ENCODE measurements at regions not wholly inside any gene's neighbourhood (a gene's known extent, or its start where the extent isn't known, plus 50 kb on each side); places are given as distances from the start of the nearest gene placed in this dataset.

- Histone ChIP-seq H3K4me1 (ENCODE audit: insufficient read depth) (no peaks in the 10 kb centered on the region), H3K36me3 (ENCODE audit: insufficient read depth) (no peaks in the 10 kb centered on the region), H3K4me3 (ENCODE audit: low read depth, low read length) (no peak overlapping the region), H3K27ac (ENCODE audit: low read depth) (no peak overlapping the region)
- WGBS, result 81% methylated on average over 5 of the region's 5 CpGs
- DNase-seq (ENCODE audit: extremely low spot score), result no peak
Measured at GRCh38 chr2:216298719-216299495, 73.4 kb downstream of the MARCHF4 start.

DNA sequence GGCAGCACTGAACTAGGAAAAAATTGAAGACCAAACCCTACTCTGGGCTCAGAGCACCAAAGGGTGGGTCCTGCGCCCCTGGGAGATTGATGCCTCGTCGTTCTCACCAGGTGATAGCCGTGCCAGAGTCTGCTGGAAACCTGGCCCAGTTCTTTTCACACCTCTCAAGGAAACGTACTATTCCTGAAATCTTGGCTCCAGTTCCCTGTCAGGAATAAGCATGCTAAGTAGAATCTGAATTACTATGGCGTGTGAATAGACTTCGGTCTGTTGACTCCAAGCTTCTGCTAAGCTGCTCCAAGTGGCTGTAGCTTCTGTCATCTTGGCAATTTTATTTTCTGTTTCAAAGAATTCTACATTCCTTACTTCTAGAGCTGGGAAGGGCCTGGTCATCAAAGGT lies 75.4 kb downstream of the MARCHF4 start:
- Histone ChIP-seq H3K27ac (ENCODE audit: low read depth) (no peak overlapping the region), H3K4me1 (ENCODE audit: insufficient read depth) (no peaks in the 10 kb centered on the region), H3K36me3 (ENCODE audit: insufficient read depth) (no peaks in the 10 kb centered on the region), H3K4me3 (ENCODE audit: low read depth, low read length) (no peak overlapping the region)
- no peak for DNase-seq (ENCODE audit: extremely low spot score)
- 70% methylated on average over 7 of the region's 7 CpGs for WGBS

DNA sequence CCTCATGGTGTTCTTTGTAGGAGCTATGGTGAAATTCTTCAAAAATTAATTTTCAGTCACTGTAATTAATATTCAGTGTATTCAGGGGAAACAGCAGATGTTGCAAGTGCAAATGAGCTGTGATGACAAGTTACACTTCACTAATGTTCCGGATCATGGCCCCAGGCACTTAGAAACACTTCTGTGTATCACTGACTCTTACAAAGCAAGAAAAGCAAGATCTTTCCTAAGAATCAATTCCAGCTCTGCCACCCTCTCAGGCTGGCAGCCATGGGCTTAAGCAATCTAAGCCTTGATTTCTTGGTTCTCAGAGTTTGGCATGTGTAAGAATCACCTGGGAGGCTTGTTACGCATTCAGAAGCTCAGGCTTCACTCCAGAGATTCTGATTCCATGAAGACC lies 78.0 kb downstream of the MARCHF4 start:
- H3K4me1 ChIP-seq (ENCODE audit: insufficient read depth), result no peaks in the 10 kb centered on the region
- no peaks in the 10 kb centered on the region for H3K36me3 ChIP-seq (ENCODE audit: insufficient read depth)
- no peak overlapping the region for H3K27ac ChIP-seq (ENCODE audit: low read depth)
- no peak for DNase-seq (ENCODE audit: extremely low spot score)
- no peak overlapping the region for H3K4me3 ChIP-seq (ENCODE audit: low read depth, low read length)
- 97% methylated on average over 2 of the region's 2 CpGs for WGBS

DNA sequence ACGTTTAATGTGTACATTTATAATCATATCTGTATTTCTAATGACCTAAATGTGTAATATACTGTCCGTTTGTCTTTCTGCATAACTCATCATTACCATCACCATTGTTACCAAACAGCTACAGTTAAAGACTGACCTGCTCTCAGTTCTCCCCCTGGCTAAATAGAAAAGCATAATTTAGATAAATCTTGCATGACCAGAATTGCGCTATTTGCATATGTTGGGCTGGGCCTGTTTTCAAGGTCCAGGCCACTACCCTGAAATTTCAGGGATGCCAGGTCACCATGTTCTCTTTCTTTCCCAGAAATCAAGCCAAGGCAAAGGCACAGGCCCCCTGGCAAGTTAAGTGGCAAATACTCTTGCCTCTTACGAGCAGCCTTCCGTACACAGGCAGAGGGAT lies 78.4 kb downstream of the MARCHF4 start:
- 84% methylated on average over 5 of the region's 5 CpGs for WGBS
- Histone ChIP-seq H3K4me3 (ENCODE audit: low read depth, low read length) (no peak overlapping the region), H3K27ac (ENCODE audit: low read depth) (no peak overlapping the region), H3K36me3 (ENCODE audit: insufficient read depth) (no peaks in the 10 kb centered on the region), H3K4me1 (ENCODE audit: insufficient read depth) (no peaks in the 10 kb centered on the region)
- no peak for DNase-seq (ENCODE audit: extremely low spot score)

- Histone ChIP-seq H3K27ac (ENCODE audit: low read depth) (no peak overlapping the region), H3K4me3 (ENCODE audit: low read depth, low read length) (no peak overlapping the region), H3K4me1 (ENCODE audit: insufficient read depth) (no peaks in the 10 kb centered on the region), H3K36me3 (ENCODE audit: insufficient read depth) (no peaks in the 10 kb centered on the region)
- DNase-seq (ENCODE audit: extremely low spot score), result no peak
- WGBS, result 70% methylated on average over 5 of the region's 5 CpGs
Measured at GRCh38 chr2:216292886-216293301, 79.4 kb downstream of the MARCHF4 start.

DNA sequence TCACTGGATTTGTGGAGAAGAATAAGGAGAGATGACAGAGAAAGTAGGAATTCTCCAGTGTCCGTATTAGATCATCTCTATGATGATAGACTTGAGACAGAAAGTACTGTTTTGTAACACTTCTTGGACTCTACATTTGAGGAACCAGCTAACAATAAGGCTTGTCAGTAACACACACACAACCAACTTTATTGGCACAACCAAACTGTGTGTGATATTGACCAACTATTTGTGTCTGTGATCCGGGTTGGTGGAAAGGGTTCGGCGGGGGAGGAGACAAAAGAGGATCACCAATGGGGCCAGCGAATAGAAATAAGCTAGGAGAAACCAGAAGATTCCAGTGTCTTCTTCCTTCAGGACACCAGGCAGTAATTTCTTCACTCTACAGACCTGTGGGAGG lies 79.8 kb downstream of the MARCHF4 start:
- H3K27ac ChIP-seq (ENCODE audit: low read depth), result no peak overlapping the region
- no peaks in the 10 kb centered on the region for H3K36me3 ChIP-seq (ENCODE audit: insufficient read depth)
- H3K4me3 ChIP-seq (ENCODE audit: low read depth, low read length), result no peak overlapping the region
- DNase-seq (ENCODE audit: extremely low spot score), result no peak
- 92% methylated on average over 5 of the region's 5 CpGs for WGBS
- H3K4me1 ChIP-seq (ENCODE audit: insufficient read depth), result no peaks in the 10 kb centered on the region

GRCh38 chr2:216289470-216289869 lies 82.8 kb downstream of the MARCHF4 start:
- no peak overlapping the region for H3K27ac ChIP-seq (ENCODE audit: low read depth)
- no peaks in the 10 kb centered on the region for H3K36me3 ChIP-seq (ENCODE audit: insufficient read depth)
- DNase-seq (ENCODE audit: extremely low spot score), result no peak
- no peak overlapping the region for H3K4me3 ChIP-seq (ENCODE audit: low read depth, low read length)
- 23% methylated on average over 2 of the region's 2 CpGs for WGBS
- H3K4me1 ChIP-seq (ENCODE audit: insufficient read depth), result no peaks in the 10 kb centered on the region

DNA sequence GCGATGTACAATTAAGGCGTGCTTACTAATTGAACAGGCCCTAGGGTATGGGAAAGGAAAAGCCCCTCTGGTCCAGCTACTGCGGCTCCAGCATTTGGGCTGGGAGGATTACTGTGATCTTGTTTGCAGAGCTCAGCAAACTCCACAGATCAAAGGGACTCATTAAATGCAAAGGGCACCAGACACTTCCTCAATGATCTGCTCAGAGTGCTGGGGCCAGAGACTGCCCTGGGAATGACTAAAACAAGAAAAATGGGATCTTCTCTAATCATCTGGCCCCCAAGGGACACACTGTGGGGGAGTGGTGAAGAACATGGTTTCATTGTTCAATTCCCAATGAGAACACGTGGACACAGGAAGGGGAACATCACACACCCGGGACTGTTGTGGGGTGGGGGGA lies 85.0 kb downstream of the MARCHF4 start:
- 21% methylated on average over 5 of the region's 5 CpGs for WGBS
- Histone ChIP-seq H3K27ac (ENCODE audit: low read depth) (no peak overlapping the region), H3K4me1 (ENCODE audit: insufficient read depth) (no peaks in the 10 kb centered on the region), H3K36me3 (ENCODE audit: insufficient read depth) (no peaks in the 10 kb centered on the region), H3K4me3 (ENCODE audit: low read depth, low read length) (no peak overlapping the region)
- DNase-seq (ENCODE audit: extremely low spot score), result no peak

GRCh38 chr2:216286616-216287231 lies 85.6 kb downstream of the MARCHF4 start:
- no peak overlapping the region for H3K4me3 ChIP-seq (ENCODE audit: low read depth, low read length)
- H3K27ac ChIP-seq (ENCODE audit: low read depth), result no peak overlapping the region
- WGBS, result 50% methylated on average over 8 of the region's 8 CpGs
- DNase-seq (ENCODE audit: extremely low spot score), result no peak
- H3K36me3 ChIP-seq (ENCODE audit: insufficient read depth), result no peaks in the 10 kb centered on the region
- H3K4me1 ChIP-seq (ENCODE audit: insufficient read depth), result no peaks in the 10 kb centered on the region

DNA sequence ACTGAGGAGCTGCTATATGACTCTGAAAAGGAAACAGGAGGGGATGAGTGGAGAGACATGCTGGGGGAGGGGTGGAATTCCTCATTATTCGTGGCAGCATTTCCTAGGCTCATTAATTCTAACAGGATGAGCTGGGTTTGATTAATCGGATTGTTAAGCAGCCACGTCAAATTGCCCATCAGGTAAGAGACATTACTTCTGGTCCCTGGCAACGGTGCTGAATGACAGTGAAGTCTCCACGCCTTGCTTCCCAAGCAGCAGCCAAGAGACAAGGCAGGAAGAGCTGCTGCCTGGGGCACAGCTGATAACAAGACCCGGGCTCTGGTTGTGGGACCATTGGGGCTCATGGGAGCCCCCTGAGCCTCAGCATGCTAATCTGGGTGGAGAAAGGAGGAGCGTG lies 86.6 kb downstream of the MARCHF4 start:
- DNase-seq (ENCODE audit: extremely low spot score), result no peak

GRCh38 chr2:216284708-216285107 lies 87.6 kb downstream of the MARCHF4 start:
- 92% methylated on average over 3 of the region's 3 CpGs for WGBS
- H3K27ac ChIP-seq (ENCODE audit: low read depth), result no peak overlapping the region
- no peak for DNase-seq (ENCODE audit: extremely low spot score)
- no peak overlapping the region for H3K4me3 ChIP-seq (ENCODE audit: low read depth, low read length)
- H3K36me3 ChIP-seq (ENCODE audit: insufficient read depth), result no peaks in the 10 kb centered on the region
- H3K4me1 ChIP-seq (ENCODE audit: insufficient read depth), result no peaks in the 10 kb centered on the region

More for the DNA sequence above, 86.6 kb downstream of the MARCHF4 start:
- 41% methylated on average over 7 of the region's 7 CpGs for WGBS
- Histone ChIP-seq H3K4me3 (ENCODE audit: low read depth, low read length) (no peak overlapping the region), H3K27ac (ENCODE audit: low read depth) (no peak overlapping the region), H3K4me1 (ENCODE audit: insufficient read depth) (no peaks in the 10 kb centered on the region), H3K36me3 (ENCODE audit: insufficient read depth) (no peaks in the 10 kb centered on the region)

DNA sequence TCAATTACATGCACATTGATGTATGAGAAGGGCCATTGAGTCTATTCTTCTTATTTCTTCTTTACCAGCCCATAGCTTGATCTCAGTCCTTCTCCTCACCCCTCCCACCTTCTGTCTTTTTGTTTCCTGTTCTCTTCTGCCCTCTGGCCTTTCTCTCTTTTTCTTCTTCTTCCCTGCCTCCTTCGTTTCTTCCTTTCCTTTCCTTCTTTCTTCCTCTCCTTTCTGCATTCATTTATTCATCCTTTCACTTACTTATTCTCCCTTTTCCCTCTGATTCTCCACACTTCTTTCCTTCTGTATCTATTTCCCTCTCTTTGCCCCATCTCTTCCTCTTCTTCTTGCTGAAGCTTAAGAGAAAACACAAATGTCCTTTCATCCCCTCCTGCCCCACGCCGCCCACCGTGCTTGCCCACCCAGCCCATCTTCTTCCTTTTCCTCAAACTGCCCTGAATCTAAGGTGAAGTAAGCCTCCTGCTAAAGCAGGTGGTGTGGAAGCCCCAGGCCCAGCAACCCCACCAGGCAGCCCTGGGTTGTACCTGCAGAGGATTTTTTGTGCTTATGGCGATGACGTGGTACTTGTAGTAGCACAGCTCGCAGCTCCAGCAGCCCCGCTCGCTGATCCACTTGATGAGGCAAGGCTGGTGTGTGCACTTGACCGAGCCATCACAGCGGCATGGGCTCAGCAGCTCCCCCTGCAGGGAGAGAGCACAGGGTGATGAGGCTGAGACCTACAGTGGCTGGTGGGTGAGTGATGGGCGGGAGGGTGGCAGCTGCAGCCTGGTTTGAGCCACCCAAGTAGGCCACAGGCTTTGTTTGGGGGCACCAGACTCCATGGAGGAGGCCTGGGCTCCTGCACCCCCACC lies 89.0 kb downstream of the MARCHF4 start:
- Histone ChIP-seq H3K36me3 (ENCODE audit: insufficient read depth) (no peaks in the 10 kb centered on the region), H3K27ac (ENCODE audit: low read depth) (no peak overlapping the region), H3K4me1 (ENCODE audit: insufficient read depth) (no peaks in the 10 kb centered on the region), H3K4me3 (ENCODE audit: low read depth, low read length) (no peak overlapping the region)
- no peak for DNase-seq (ENCODE audit: extremely low spot score)
- 74% methylated on average over 12 of the region's 12 CpGs for WGBS

- H3K4me1 ChIP-seq (ENCODE audit: insufficient read depth), result no peaks in the 10 kb centered on the region
- no peak overlapping the region for H3K27ac ChIP-seq (ENCODE audit: low read depth)
- 49% methylated on average over 2 of the region's 2 CpGs for WGBS
- DNase-seq (ENCODE audit: extremely low spot score), result no peak
- no peaks in the 10 kb centered on the region for H3K36me3 ChIP-seq (ENCODE audit: insufficient read depth)
- no peak overlapping the region for H3K4me3 ChIP-seq (ENCODE audit: low read depth, low read length)
Measured at GRCh38 chr2:216281876-216282275, 90.4 kb downstream of the MARCHF4 start.

DNA sequence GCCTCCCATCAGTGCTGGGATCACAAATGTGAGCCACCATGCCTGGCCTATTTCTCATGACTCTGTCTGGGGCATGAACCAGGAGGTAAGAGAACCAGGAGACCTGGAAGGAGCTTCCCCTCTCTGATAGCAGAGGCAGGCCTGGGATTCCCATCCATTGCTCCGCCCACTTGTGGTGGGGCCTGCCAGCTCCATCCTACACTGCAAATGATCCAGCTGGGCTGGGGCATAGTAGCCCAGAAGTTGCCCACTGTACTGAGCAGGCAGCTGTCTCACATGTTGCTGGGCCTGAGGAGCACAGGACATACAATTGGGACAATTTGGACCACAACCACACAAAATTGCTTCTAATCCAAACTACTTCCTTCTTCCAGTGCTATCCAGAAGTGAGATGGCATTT lies 91.0 kb downstream of the MARCHF4 start:
- H3K4me3 ChIP-seq (ENCODE audit: low read depth, low read length), result no peak overlapping the region
- no peaks in the 10 kb centered on the region for H3K4me1 ChIP-seq (ENCODE audit: insufficient read depth)
- 84% methylated on average over 1 of the region's 1 CpG for WGBS
- DNase-seq (ENCODE audit: extremely low spot score), result no peak
- no peak overlapping the region for H3K27ac ChIP-seq (ENCODE audit: low read depth)
- no peaks in the 10 kb centered on the region for H3K36me3 ChIP-seq (ENCODE audit: insufficient read depth)
